Upper lobe of left lung (tissue), 6 donors: ENCODE measurements at regions not wholly inside any gene's neighbourhood (a gene's known extent, or its start where the extent isn't known, plus 50 kb on each side); places are given as distances from the start of the nearest gene placed in this dataset.

ENCODE experiments used
- ATAC-seq, 2 donors: fragments of 200-7000 bp; cut with Tn5 transposase; one replicate each; pipeline ENCODE4 v1.9.1; 2022; ENCODE audit warnings: mild to moderate bottlenecking in 2 of 2, moderate library complexity in 2 of 2; ENCODE audit not compliant: low FRiP score in 2 of 2
- DNase-seq, 2 donors: peaks; one replicate each; pipeline ENCODE4 v3.0.0-alpha.2; 2019 to 2020
- H3K27ac ChIP-seq, 4 donors: fragments of 200-600 bp; sonication (generic); one replicate each; pipeline ENCODE4 v1.5.1; 2016 to 2019
- H3K27me3 ChIP-seq, 4 donors: fragments of 200-600 bp; sonication (generic); one replicate each; pipeline ENCODE4 v1.5.1; 2017 to 2019
- H3K36me3 ChIP-seq, 4 donors: fragments of 200-600 bp; sonication (generic); one replicate each; pipeline ENCODE4 v1.5.1; 2016 to 2019
- H3K4me1 ChIP-seq, 4 donors: fragments of 200-600 bp; sonication (generic); one replicate each; pipeline ENCODE4 v1.5.1; 2018 to 2019
- H3K4me3 ChIP-seq, 4 donors: fragments of 200-600 bp; sonication (generic); one replicate each; pipeline ENCODE4 v1.5.1; 2017 to 2019; ENCODE audit warnings: mild to moderate bottlenecking in 2 of 4, moderate library complexity in 1 of 4
- H3K9me3 ChIP-seq, 4 donors: fragments of 200-600 bp; sonication (generic); one replicate each; pipeline ENCODE4 v1.5.1; 2018 to 2019
- EP300 ChIP-seq, 4 donors: sonication (generic); formaldehyde crosslinking; IDR thresholded peaks; one replicate each; pipeline ENCODE4 v1.5.1; 2017; ENCODE audit warnings: antibody characterized with exemption in 4 of 4, control low read depth in 2 of 4
- POLR2A ChIP-seq, 4 donors: fragments of 450-650 bp; IDR thresholded peaks; one replicate each; pipeline ENCODE4 v1.5.1; 2016 to 2017; ENCODE audit warnings: antibody characterized with exemption in 4 of 4, mild to moderate bottlenecking in 2 of 4
- POLR2AphosphoS5 ChIP-seq, 2 donors: sonication (generic); formaldehyde crosslinking; IDR thresholded peaks; one replicate each; pipeline ENCODE4 v1.5.1; 2017; ENCODE audit warnings: antibody characterized with exemption in 2 of 2
- WGBS, 2 donors: methylation state at CpG; one replicate each; pipeline ENCODE4 v1.1.5; 2017 to 2018; 5-methylcytosine and 5-hydroxymethylcytosine counted together
- TF ChIP-seq, protein P1 (sequence below), 6 experiments: fragments of 450-650 bp in 4 of 6; fragments of 200-600 bp in 2 of 6; sonication (generic) in 2 of 6; IDR thresholded peaks; one replicate each; pipeline ENCODE4 v1.5.1; 2016 to 2019; ENCODE audit warnings: antibody characterized with exemption in 6 of 6
- donor health status: DM: no; HTN: no; CAD: no; lungs with moderate emphysema.
- donor health status: DM: no; HTN: yes; CAD: no; lungs with severe emphysema.

DNA sequence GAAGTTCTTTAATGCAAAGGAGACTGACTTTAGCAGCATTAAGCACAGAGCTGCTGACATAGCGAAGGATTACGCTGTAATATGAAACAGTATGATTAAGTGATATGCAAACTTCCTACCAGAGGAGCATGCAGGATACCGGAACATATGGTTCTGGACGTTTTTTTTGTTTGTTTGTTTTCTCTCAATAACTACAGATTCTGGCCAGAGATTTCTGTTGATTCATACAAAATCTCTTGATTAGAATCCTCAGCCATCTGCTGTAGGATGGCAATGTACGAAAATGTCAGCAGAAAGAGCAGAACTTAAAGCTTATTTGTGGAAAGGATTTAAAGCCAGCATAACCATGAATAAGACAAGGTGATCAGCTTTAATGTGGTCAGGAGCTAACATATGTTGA is 970.7 kb downstream of the KCNT2 start:
- DNase-seq (no peak), ATAC-seq (no peak)
- Histone ChIP-seq H3K4me1 (no peaks in the 10 kb centered on the region), H3K27ac (no peak overlapping the region), H3K9me3 (no peaks in the 10 kb centered on the region), H3K4me3 (no peak overlapping the region), H3K27me3 (no peaks in the 10 kb centered on the region), H3K36me3 (no peaks in the 10 kb centered on the region)
- WGBS, 2 donors: 37 to 39% methylated on average over 5 of the region's 5 CpGs
- TF ChIP-seq POLR2AphosphoS5 (IDR thresholded peaks at IDR 0.05): no peak
- TF ChIP-seq, protein P1, sequence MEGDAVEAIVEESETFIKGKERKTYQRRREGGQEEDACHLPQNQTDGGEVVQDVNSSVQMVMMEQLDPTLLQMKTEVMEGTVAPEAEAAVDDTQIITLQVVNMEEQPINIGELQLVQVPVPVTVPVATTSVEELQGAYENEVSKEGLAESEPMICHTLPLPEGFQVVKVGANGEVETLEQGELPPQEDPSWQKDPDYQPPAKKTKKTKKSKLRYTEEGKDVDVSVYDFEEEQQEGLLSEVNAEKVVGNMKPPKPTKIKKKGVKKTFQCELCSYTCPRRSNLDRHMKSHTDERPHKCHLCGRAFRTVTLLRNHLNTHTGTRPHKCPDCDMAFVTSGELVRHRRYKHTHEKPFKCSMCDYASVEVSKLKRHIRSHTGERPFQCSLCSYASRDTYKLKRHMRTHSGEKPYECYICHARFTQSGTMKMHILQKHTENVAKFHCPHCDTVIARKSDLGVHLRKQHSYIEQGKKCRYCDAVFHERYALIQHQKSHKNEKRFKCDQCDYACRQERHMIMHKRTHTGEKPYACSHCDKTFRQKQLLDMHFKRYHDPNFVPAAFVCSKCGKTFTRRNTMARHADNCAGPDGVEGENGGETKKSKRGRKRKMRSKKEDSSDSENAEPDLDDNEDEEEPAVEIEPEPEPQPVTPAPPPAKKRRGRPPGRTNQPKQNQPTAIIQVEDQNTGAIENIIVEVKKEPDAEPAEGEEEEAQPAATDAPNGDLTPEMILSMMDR (IDR thresholded peaks at IDR 0.05): no peak
- TF ChIP-seq EP300 (IDR thresholded peaks at IDR 0.05): no peak
- TF ChIP-seq POLR2A (IDR thresholded peaks at IDR 0.05): no peak

DNA sequence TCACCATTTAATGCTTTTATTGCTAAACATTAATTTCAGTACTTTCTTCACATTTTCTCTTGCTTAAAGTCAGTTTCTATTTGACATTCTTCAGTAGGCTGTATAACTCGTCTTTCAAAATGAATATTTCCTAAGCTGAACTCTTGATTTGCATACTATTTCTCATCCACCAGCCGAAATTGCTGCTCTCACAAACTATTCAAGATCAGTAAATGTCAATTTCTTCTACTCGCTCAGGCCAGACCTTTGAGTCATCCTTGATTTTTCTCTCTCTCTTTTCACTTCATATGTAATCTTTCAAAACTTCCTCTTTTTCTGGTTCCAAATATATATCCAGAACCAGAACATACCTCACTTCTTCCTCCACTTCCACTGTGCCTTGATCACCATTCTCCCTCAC is 990.0 kb downstream of the KCNT2 start:
- Histone ChIP-seq H3K4me3 (no peak overlapping the region), H3K27ac (no peak overlapping the region), H3K9me3 (peaks cover 0 to 3% (median 0%) of the 10 kb centered on the region in 4 donors), H3K27me3 (no peaks in the 10 kb centered on the region), H3K4me1 (no peaks in the 10 kb centered on the region), H3K36me3 (no peaks in the 10 kb centered on the region)
- ATAC-seq (no peak), DNase-seq (no peak)
- WGBS, 2 donors: 68 to 75% methylated on average over 3 of the region's 3 CpGs
- TF ChIP-seq POLR2AphosphoS5 (IDR thresholded peaks at IDR 0.05) (no peak), POLR2A (IDR thresholded peaks at IDR 0.05) (no peak), EP300 (IDR thresholded peaks at IDR 0.05) (no peak)
- TF ChIP-seq, protein P1 (IDR thresholded peaks at IDR 0.05): no peak

DNA sequence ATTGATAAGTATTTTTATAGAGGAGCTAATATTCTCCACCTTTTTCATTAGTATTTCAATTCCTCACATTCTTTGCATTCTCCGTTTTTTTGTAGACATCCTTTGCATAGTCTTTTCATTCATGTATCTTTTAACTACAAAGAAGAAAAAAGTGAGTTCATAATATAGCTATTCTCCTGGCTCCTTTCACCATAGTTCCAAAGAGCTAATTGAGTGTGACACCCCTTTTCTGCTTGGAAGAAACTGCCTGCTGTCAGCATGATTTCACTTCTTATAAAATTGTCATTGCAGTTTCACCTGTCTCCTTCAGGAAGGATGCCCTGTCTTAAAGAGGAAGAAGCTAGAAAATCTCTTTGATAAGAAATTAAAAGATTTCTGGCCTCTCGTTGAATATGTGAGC is 991.1 kb downstream of the KCNT2 start:
- WGBS, 2 donors: 65 to 76% methylated on average over 2 of the region's 2 CpGs
- TF ChIP-seq POLR2A (IDR thresholded peaks at IDR 0.05) (no peak), EP300 (IDR thresholded peaks at IDR 0.05) (no peak), POLR2AphosphoS5 (IDR thresholded peaks at IDR 0.05) (no peak)
- TF ChIP-seq, protein P1 (IDR thresholded peaks at IDR 0.05): no peak
- ATAC-seq: no peak
- Histone ChIP-seq H3K27me3 (no peaks in the 10 kb centered on the region), H3K9me3 (peaks cover 0 to 3% (median 0%) of the 10 kb centered on the region in 4 donors), H3K4me1 (no peaks in the 10 kb centered on the region), H3K27ac (no peak overlapping the region), H3K36me3 (no peaks in the 10 kb centered on the region), H3K4me3 (no peak overlapping the region)
- DNase-seq: no peak

DNA sequence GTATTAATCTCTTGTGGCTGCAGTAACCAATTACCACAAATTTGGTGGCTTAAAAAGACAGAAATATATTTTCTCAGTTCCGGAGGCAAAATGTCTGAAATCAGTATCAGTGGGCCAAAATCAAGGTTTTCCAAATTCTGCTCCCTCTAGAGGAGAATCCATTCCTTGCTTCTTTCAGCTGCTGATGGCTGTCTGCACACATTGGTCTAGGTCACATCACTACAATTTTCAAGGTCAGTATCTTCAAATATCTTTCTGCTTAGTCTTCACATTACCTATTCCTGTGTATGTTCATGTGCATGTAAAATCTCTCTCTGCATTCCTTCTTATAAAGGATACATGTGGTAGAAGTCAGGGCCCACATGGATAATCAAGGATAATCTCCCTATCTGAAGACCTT is 999.4 kb downstream of the KCNT2 start:
- no peaks in the 10 kb centered on the region for H3K9me3 ChIP-seq
- no peaks in the 10 kb centered on the region for H3K36me3 ChIP-seq
- DNase-seq (no peak), ATAC-seq (no peak)
- no peak overlapping the region for H3K27ac ChIP-seq
- no peaks in the 10 kb centered on the region for H3K27me3 ChIP-seq
- no peaks in the 10 kb centered on the region for H3K4me1 ChIP-seq
- 90 to 96% methylated on average over 1 of the region's 1 CpG for whole genome bisulfite sequencing, 2 donors
- no peak overlapping the region for H3K4me3 ChIP-seq
- TF ChIP-seq, protein P1 (IDR thresholded peaks at IDR 0.05): no peak

DNA sequence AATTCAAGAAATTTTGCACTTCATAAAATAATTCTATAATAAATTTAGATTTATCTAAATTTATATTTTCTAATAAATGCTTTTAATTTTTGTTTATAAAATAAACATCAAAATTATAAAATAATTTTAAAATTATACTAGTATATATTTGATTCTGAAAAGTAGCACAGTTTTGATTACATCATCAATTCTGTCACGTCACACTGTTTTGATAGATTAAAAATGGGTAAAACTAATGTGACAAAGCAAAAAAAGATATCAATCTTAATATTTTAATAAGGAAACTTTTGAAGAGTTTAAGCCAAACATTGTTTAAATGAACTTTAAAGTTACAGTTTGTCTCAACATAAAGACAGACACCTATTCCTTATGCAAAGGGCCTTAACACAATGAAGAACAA is 1001.8 kb downstream of the KCNT2 start:
- Histone ChIP-seq H3K36me3 (no peaks in the 10 kb centered on the region), H3K27me3 (no peaks in the 10 kb centered on the region), H3K4me3 (no peak overlapping the region), H3K4me1 (no peaks in the 10 kb centered on the region), H3K9me3 (no peaks in the 10 kb centered on the region), H3K27ac (no peak overlapping the region)
- WGBS, 2 donors: 51 to 79% methylated on average over 1 of the region's 1 CpG
- ATAC-seq: no peak
- DNase-seq: no peak
- TF ChIP-seq POLR2A (IDR thresholded peaks at IDR 0.05) (no peak), EP300 (IDR thresholded peaks at IDR 0.05) (no peak), POLR2AphosphoS5 (IDR thresholded peaks at IDR 0.05) (no peak)
- TF ChIP-seq, protein P1 (IDR thresholded peaks at IDR 0.05): no peak
